ENCODE measurements at regions not wholly inside any gene's neighbourhood (a gene's known extent, or its start where the extent isn't known, plus 50 kb on each side); places are given as distances from the start of the nearest gene placed in this dataset.

DNA sequence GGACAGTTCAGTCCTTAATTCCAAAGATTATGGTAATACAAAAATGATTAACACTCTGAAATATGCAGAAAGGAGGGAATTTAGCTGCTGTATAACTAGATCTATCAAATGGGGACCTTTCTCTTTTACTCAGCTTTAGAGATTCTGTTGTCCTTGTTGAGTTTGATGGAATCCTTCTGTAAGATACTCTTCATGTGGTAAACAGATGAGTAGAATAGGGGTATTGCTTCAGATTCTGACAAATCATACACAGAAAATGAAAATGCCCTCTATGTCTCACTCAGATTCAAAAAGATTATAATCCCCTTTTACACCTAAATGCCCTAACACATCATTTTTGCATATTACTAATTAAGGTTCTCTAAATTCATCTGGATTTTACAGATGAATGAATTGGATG, 50.7 kb downstream of the ARHGAP35 start:
- ChIA-PET POLR2A (ENCODE audit: low non-redundant PET) (no interaction called here), CTCF (no interaction called here)
- Histone ChIP-seq H3K9me3 (ENCODE audit: low read depth, low read length, poor library complexity, severe bottlenecking) (no peaks in the 10 kb centered on the region), H3K4me3 (ENCODE audit: low read depth, low read length, poor library complexity, severe bottlenecking) (no peak overlapping the region), H3K4me1 (ENCODE audit: insufficient read depth, low read length, poor library complexity, severe bottlenecking) (peaks cover 42% of the 10 kb centered on the region), H3K27ac (ENCODE audit: low read depth, low read length, poor library complexity, severe bottlenecking) (no peak overlapping the region), H3K36me3 (ENCODE audit: insufficient read depth, low read length, poor library complexity, severe bottlenecking) (no peaks in the 10 kb centered on the region), H3K27me3 (replicated peaks; ENCODE audit: insufficient read depth, low read depth, low read length, poor library complexity) (no peaks in the 10 kb centered on the region)
- intact Hi-C loops (cut with micrococcal nuclease; ENCODE audit: unreplicated experiment) = no loop called here
- BruUV-seq (replicated peaks) = no TSS peak
- TF ChIP-seq EZH2 (IDR thresholded peaks at IDR 0.05; ENCODE audit: borderline replicate concordance, low read depth, low read length, poor library complexity, severe bottlenecking) = no peak
- TF ChIP-seq, protein P1, sequence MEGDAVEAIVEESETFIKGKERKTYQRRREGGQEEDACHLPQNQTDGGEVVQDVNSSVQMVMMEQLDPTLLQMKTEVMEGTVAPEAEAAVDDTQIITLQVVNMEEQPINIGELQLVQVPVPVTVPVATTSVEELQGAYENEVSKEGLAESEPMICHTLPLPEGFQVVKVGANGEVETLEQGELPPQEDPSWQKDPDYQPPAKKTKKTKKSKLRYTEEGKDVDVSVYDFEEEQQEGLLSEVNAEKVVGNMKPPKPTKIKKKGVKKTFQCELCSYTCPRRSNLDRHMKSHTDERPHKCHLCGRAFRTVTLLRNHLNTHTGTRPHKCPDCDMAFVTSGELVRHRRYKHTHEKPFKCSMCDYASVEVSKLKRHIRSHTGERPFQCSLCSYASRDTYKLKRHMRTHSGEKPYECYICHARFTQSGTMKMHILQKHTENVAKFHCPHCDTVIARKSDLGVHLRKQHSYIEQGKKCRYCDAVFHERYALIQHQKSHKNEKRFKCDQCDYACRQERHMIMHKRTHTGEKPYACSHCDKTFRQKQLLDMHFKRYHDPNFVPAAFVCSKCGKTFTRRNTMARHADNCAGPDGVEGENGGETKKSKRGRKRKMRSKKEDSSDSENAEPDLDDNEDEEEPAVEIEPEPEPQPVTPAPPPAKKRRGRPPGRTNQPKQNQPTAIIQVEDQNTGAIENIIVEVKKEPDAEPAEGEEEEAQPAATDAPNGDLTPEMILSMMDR (conservative IDR thresholded peaks at IDR 0.05; ENCODE audit: low read depth, low read length) = no peak
- no peak for DNase-seq (ENCODE audit: low spot score)

DNA sequence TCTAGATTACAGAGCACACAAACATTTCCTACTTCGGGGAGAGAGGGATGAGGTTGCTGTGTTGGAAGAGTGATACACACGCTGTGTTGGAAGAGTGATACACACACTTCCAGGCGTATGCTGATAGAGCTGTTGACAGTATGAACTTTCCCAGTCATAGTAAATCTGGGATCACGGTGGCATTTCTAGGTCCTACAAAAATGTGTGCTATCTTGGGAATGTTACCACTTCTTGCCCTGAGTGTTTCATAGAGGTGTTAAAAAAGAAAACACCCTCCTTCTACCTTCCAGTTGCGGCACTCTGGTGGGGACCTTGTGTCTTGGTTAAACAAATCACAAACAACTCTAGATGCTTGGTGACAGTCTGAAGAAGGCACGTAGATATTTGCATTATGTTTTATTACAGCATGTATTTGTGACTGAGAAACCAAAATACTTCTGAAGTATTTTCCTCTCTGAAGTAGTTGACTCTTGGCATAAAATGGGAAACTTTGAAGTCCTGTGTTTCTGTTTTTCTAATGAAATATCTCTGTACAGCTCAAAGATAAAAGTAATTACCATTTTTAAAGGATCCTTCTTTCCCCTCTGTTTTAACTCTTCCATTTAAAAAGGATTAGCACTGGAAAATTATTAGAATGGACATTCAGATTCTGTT, 52.5 kb downstream of the ARHGAP35 start:
- H3K4me3 ChIP-seq (ENCODE audit: low read depth, low read length, poor library complexity, severe bottlenecking) = peak overlapping the region; percentile 1
- POLR2A ChIA-PET (ENCODE audit: low non-redundant PET) = no interaction called here
- peak overlapping the region; percentile 67 for H3K27ac ChIP-seq (ENCODE audit: low read depth, low read length, poor library complexity, severe bottlenecking)

DNA sequence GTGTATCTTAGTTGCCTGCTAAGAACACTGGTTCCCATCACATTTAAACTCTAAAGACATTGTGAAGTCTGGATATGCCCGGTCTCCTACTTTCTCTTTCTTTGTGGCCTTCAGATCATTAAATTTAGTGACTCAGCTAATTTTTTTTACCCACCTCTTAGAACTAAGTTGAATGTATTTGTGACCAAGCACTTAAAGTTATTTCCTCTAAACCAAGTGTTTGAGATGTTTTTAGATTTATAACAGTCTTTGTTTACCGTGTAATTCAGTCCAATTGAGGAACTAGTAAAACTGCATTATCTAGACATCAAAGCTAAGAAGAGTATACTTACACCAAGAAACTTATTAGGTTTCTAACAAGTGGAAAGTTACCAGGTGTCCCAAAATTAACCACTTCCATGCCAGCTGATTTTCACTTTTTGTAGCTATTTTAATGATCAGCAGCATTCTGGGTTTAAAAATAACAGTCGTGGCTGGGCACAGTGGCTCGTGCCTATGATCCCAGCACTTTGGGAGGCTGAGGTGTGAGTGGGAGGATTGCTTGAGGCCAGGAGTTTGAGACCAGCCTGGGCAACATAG, 53.1 kb downstream of the ARHGAP35 start:
- no peaks in the 10 kb centered on the region for H3K9me3 ChIP-seq (ENCODE audit: low read depth, low read length, poor library complexity, severe bottlenecking)
- DNase-seq (ENCODE audit: low spot score) = peak; percentile 62
- peaks cover 7% of the 10 kb centered on the region for H3K36me3 ChIP-seq (ENCODE audit: insufficient read depth, low read length, poor library complexity, severe bottlenecking)
- intact Hi-C loops (cut with micrococcal nuclease; ENCODE audit: unreplicated experiment) = no loop called here
- POLR2A ChIA-PET (ENCODE audit: low non-redundant PET) = no interaction called here
- CTCF ChIA-PET = no interaction called here
- H3K27ac ChIP-seq (ENCODE audit: low read depth, low read length, poor library complexity, severe bottlenecking) = peak overlapping the region; percentile 67
- BruUV-seq (replicated peaks) = no TSS peak
- H3K4me3 ChIP-seq (ENCODE audit: low read depth, low read length, poor library complexity, severe bottlenecking) = peak overlapping the region; percentile 1
- H3K27me3 ChIP-seq (replicated peaks; ENCODE audit: insufficient read depth, low read depth, low read length, poor library complexity) = no peaks in the 10 kb centered on the region
- H3K4me1 ChIP-seq (ENCODE audit: insufficient read depth, low read length, poor library complexity, severe bottlenecking) = peaks cover 33% of the 10 kb centered on the region
- TF ChIP-seq, protein P1 (conservative IDR thresholded peaks at IDR 0.05; ENCODE audit: low read depth, low read length) = no peak
- TF ChIP-seq EZH2 (IDR thresholded peaks at IDR 0.05; ENCODE audit: borderline replicate concordance, low read depth, low read length, poor library complexity, severe bottlenecking) = no peak

More for the DNA sequence above, 52.5 kb downstream of the ARHGAP35 start:
- intact Hi-C loops (cut with micrococcal nuclease; ENCODE audit: unreplicated experiment) = no loop called here
- H3K4me1 ChIP-seq (ENCODE audit: insufficient read depth, low read length, poor library complexity, severe bottlenecking) = peaks cover 39% of the 10 kb centered on the region
- no peaks in the 10 kb centered on the region for H3K9me3 ChIP-seq (ENCODE audit: low read depth, low read length, poor library complexity, severe bottlenecking)
- peaks cover under 1% of the 10 kb centered on the region for H3K36me3 ChIP-seq (ENCODE audit: insufficient read depth, low read length, poor library complexity, severe bottlenecking)
- H3K27me3 ChIP-seq (replicated peaks; ENCODE audit: insufficient read depth, low read depth, low read length, poor library complexity) = no peaks in the 10 kb centered on the region
- CTCF ChIA-PET = no interaction called here
- no peak for TF ChIP-seq EZH2 (IDR thresholded peaks at IDR 0.05; ENCODE audit: borderline replicate concordance, low read depth, low read length, poor library complexity, severe bottlenecking)
- TF ChIP-seq, protein P1 (conservative IDR thresholded peaks at IDR 0.05; ENCODE audit: low read depth, low read length) = no peak
- no TSS peak for BruUV-seq (replicated peaks)
- DNase-seq (ENCODE audit: low spot score) = no peak
